DND-41 (cell line): ENCODE measurements at regions not wholly inside any gene's neighbourhood (a gene's known extent, or its start where the extent isn't known, plus 50 kb on each side); places are given as distances from the start of the nearest gene placed in this dataset.

Experiments used
- ATAC-seq: fragments of 200-7000 bp; cut with Tn5 transposase; 3 replicates; pipeline ENCODE4 v1.9.1; 2021; ENCODE audit warnings: low read depth; ENCODE audit not compliant: insufficient read depth
- DNase-seq: peaks from one replicate; pipeline ENCODE4 v3.0.0-alpha.2; 2020
- H2AFZ ChIP-seq: 2 replicates; pipeline ENCODE4 v1.6.0; 2012; ENCODE audit warnings: low read depth, low read length
- H3K27ac ChIP-seq: 2 replicates; pipeline ENCODE4 v1.5.1; 2012; ENCODE audit warnings: low read length, inconsistent platforms
- H3K27me3 ChIP-seq: fragments of 200-600 bp; sonication (generic); 2 replicates; pipeline ENCODE4 v1.6.0; 2012; ENCODE audit warnings: low read length, mild to moderate bottlenecking, inconsistent platforms; ENCODE audit not compliant: insufficient read depth, poor library complexity
- H3K36me3 ChIP-seq: 2 replicates; pipeline ENCODE4 v1.5.1; 2012; ENCODE audit warnings: low read length, inconsistent platforms; ENCODE audit not compliant: insufficient read depth
- H3K4me1 ChIP-seq: 2 replicates; pipeline ENCODE4 v1.5.1; 2012; ENCODE audit warnings: mild to moderate bottlenecking, low read length; ENCODE audit not compliant: insufficient read depth
- H3K4me2 ChIP-seq: 2 replicates; pipeline ENCODE4 v1.6.0; 2012; ENCODE audit warnings: mild to moderate bottlenecking, moderate library complexity, low read length, inconsistent platforms; ENCODE audit not compliant: insufficient read depth
- H3K4me3 ChIP-seq, 2 experiments: fragments of 200-600 bp in 1 of 2; shearing (Covaris generic) in 1 of 2; 2 replicates each; pipeline ENCODE4 v1.5.1; 2012 to 2016; ENCODE audit warnings: inconsistent platforms in 2 of 2, low read length in 2 of 2, mild to moderate bottlenecking in 2 of 2, low read depth in 1 of 2, moderate library complexity in 1 of 2
- H3K79me2 ChIP-seq: 2 replicates; pipeline ENCODE4 v1.6.0; 2012; ENCODE audit warnings: low read length, inconsistent platforms; ENCODE audit not compliant: insufficient read depth
- H3K9ac ChIP-seq: 2 replicates; pipeline ENCODE4 v1.6.0; 2012; ENCODE audit warnings: low read depth, mild to moderate bottlenecking, inconsistent platforms, low read length, moderate library complexity
- H3K9me3 ChIP-seq: 2 replicates; pipeline ENCODE4 v1.5.1; 2012; ENCODE audit warnings: low read length, moderate library complexity, mild to moderate bottlenecking, inconsistent platforms; ENCODE audit not compliant: insufficient read depth, severe bottlenecking
- H4K20me1 ChIP-seq: 2 replicates; pipeline ENCODE4 v1.6.0; 2012; ENCODE audit warnings: low read length; ENCODE audit not compliant: insufficient read depth
- EZH2 ChIP-seq: IDR thresholded peaks from 3 replicates; pipeline ENCODE4 v1.6.1; 2012; ENCODE audit warnings: borderline replicate concordance, low read depth, mild to moderate bottlenecking, moderate library complexity, low read length, inconsistent platforms; ENCODE audit not compliant: severe bottlenecking
- TF ChIP-seq, protein P1 (sequence below): IDR thresholded peaks from 2 replicates; pipeline ENCODE4 v1.5.1; 2012; ENCODE audit warnings: borderline replicate concordance, low read length, moderate library complexity, mild to moderate bottlenecking; ENCODE audit not compliant: poor library complexity, severe bottlenecking; ENCODE audit errors: extremely low read depth

DNA sequence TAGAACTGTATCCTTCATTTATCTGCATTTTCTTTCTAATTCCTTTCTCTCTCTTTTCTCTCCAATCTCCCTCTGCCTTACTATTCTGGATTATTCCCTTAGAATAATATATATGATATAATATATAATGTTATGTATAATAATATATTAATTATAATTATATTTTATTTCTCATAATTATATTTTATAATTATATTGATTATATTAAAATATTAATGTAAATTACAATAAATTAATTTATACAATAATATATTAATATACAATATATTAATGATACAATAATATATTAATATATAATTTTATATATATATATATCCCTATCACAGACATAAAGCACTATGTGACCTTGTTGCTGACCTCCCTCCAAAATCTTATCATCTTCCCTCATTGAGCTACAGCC is 661.3 kb upstream of the CHORDC1 start:
- no peak overlapping the region for H2AFZ ChIP-seq
- no peaks in the 10 kb centered on the region for H3K9me3 ChIP-seq
- no peak overlapping the region for H3K27ac ChIP-seq
- no peaks in the 10 kb centered on the region for H3K4me1 ChIP-seq
- H3K4me3 ChIP-seq = no peak overlapping the region
- no peaks in the 10 kb centered on the region for H4K20me1 ChIP-seq
- TF ChIP-seq, protein P1, sequence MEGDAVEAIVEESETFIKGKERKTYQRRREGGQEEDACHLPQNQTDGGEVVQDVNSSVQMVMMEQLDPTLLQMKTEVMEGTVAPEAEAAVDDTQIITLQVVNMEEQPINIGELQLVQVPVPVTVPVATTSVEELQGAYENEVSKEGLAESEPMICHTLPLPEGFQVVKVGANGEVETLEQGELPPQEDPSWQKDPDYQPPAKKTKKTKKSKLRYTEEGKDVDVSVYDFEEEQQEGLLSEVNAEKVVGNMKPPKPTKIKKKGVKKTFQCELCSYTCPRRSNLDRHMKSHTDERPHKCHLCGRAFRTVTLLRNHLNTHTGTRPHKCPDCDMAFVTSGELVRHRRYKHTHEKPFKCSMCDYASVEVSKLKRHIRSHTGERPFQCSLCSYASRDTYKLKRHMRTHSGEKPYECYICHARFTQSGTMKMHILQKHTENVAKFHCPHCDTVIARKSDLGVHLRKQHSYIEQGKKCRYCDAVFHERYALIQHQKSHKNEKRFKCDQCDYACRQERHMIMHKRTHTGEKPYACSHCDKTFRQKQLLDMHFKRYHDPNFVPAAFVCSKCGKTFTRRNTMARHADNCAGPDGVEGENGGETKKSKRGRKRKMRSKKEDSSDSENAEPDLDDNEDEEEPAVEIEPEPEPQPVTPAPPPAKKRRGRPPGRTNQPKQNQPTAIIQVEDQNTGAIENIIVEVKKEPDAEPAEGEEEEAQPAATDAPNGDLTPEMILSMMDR = no peak
- TF ChIP-seq EZH2 = no peak
- no peaks in the 10 kb centered on the region for H3K79me2 ChIP-seq
- H3K36me3 ChIP-seq = no peaks in the 10 kb centered on the region
- ATAC-seq (no peak), DNase-seq (no peak)
- H3K27me3 ChIP-seq = no peaks in the 10 kb centered on the region
- H3K9ac ChIP-seq = no peak overlapping the region
- no peak overlapping the region for H3K4me2 ChIP-seq

DNA sequence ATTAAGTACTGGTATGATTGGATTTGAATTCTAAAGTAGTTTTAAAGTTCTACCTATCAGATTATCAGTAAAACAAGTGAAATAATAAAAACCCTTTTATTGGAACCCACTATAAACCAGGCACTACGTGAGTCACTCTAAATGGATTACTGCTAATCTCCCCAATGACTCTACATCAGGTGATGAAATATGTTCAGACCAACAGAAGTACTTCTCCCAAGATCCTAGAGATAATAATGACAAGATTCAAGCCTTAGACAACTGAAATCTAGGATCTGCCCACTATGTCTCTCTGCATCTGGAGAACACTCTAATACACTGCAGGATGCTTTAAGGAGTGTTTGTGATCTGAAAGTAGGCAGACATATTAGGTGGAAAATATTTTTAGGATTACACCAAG is 652.1 kb upstream of the CHORDC1 start:
- H3K4me2 ChIP-seq = no peak overlapping the region
- ATAC-seq = no peak

DNA sequence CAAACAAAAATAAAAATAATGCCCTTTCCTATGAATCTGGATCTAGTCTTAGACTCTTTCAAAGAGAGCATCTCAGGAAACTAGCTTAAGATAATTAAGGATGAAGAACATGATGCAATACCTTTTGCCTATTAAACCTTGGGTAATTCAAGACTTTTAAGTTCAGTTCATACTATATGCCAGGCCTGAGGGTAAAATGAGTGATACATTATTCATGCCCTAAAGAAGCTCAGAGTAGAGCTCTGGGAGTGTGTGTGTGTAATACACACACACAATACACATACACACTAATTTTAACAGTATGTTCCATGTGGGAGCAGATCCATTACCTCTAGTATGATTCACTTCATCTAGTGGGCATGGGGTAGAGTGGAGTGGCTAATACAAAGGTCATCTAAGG is 651.4 kb upstream of the CHORDC1 start:
- no peaks in the 10 kb centered on the region for H4K20me1 ChIP-seq
- H3K9ac ChIP-seq = no peak overlapping the region
- no peak overlapping the region for H3K4me3 ChIP-seq
- no peak overlapping the region for H2AFZ ChIP-seq
- no peak overlapping the region for H3K27ac ChIP-seq
- H3K9me3 ChIP-seq = no peaks in the 10 kb centered on the region
- no peak overlapping the region for H3K4me2 ChIP-seq
- DNase-seq (no peak), ATAC-seq (no peak)
- TF ChIP-seq, protein P1 = no peak
- no peak for TF ChIP-seq EZH2
- H3K36me3 ChIP-seq = no peaks in the 10 kb centered on the region
- no peaks in the 10 kb centered on the region for H3K4me1 ChIP-seq
- H3K27me3 ChIP-seq = no peaks in the 10 kb centered on the region
- no peaks in the 10 kb centered on the region for H3K79me2 ChIP-seq

More for the DNA sequence above, 652.1 kb upstream of the CHORDC1 start:
- no peak for DNase-seq
- no peaks in the 10 kb centered on the region for H3K4me1 ChIP-seq
- no peaks in the 10 kb centered on the region for H4K20me1 ChIP-seq
- no peaks in the 10 kb centered on the region for H3K79me2 ChIP-seq
- no peaks in the 10 kb centered on the region for H3K27me3 ChIP-seq
- no peak overlapping the region for H2AFZ ChIP-seq
- H3K9ac ChIP-seq = no peak overlapping the region
- H3K27ac ChIP-seq = no peak overlapping the region
- no peak overlapping the region for H3K4me3 ChIP-seq
- no peaks in the 10 kb centered on the region for H3K36me3 ChIP-seq
- TF ChIP-seq, protein P1 = no peak
- no peak for TF ChIP-seq EZH2
- no peaks in the 10 kb centered on the region for H3K9me3 ChIP-seq

DNA sequence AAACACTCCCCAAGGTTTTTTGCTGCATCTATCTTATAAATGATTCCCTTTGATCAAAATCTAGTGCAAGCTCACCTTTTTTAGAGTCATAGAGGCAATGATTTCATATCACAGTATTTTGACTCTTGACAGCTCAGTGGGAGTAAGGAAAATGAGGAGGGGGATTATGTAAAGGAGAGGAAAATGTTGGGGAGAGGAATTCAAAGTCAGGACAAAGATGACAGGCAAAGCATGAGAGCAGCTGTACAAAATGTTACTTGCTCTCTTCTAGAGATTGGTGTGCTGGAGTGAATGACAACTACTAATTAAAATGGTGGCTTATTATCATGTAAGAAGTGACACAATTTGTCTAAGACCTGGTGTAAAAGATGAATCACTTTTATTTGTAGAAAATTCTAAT is 644.6 kb upstream of the CHORDC1 start:
- ATAC-seq (no peak), DNase-seq (no peak)
- Histone ChIP-seq H4K20me1 (no peaks in the 10 kb centered on the region), H3K4me3 (no peak overlapping the region), H3K4me1 (no peaks in the 10 kb centered on the region), H3K27ac (no peak overlapping the region), H3K36me3 (no peaks in the 10 kb centered on the region), H3K79me2 (no peaks in the 10 kb centered on the region), H3K4me2 (no peak overlapping the region), H3K9ac (no peak overlapping the region), H3K9me3 (no peaks in the 10 kb centered on the region), H2AFZ (no peak overlapping the region), H3K27me3 (no peaks in the 10 kb centered on the region)
- TF ChIP-seq, protein P1 = no peak
- TF ChIP-seq EZH2 = no peak
